GM12873 (cell line): ENCODE measurements at regions not wholly inside any gene's neighbourhood (a gene's known extent, or its start where the extent isn't known, plus 50 kb on each side); places are given as distances from the start of the nearest gene placed in this dataset.

Experiments used
- CTCF ChIP-seq: IDR thresholded peaks from 2 replicates; pipeline ENCODE4 v1.5.1; 2012; ENCODE audit warnings: low read depth, mild to moderate bottlenecking, moderate library complexity, low read length, control low read depth; ENCODE audit not compliant: insufficient read depth; ENCODE audit errors: missing control alignments

- no peak for TF ChIP-seq CTCF
These were observed 233.9 kb downstream of the ZNF248 start for GRCh38 chr10:37623506-37623905.

GRCh38 chr10:37619336-37619735, 238.1 kb downstream of the ZNF248 start:
- no peak for TF ChIP-seq CTCF

GRCh38 chr10:37588299-37588698, 269.1 kb downstream of the ZNF248 start:
- no peak for TF ChIP-seq CTCF

GRCh38 chr10:37584643-37585042, 272.8 kb downstream of the ZNF248 start:
- TF ChIP-seq CTCF = no peak

- TF ChIP-seq CTCF = no peak
These were observed 275.2 kb downstream of the ZNF248 start for GRCh38 chr10:37582237-37582636.

GRCh38 chr10:37576154-37576553, 281.3 kb downstream of the ZNF248 start:
- TF ChIP-seq CTCF = no peak

- no peak for TF ChIP-seq CTCF
These were observed 285.2 kb downstream of the ZNF248 start for GRCh38 chr10:37572206-37572605.
